Kidney (tissue), 13 donors: ENCODE measurements at regions not wholly inside any gene's neighbourhood (a gene's known extent, or its start where the extent isn't known, plus 50 kb on each side); places are given as distances from the start of the nearest gene placed in this dataset.

ENCODE experiments used
- DNase-seq, 5 donors: peaks; one replicate each; pipeline ENCODE4 v3.0.0-alpha.2; 2013 to 2020
- FAIRE-seq: peaks from 2 replicates; lab custom pipeline; 2012; peaks lifted over from hg19 to GRCh38; lab: Jason Lieb, UNC
- H3K27ac ChIP-seq, 2 donors: one replicate each; pipeline ENCODE4 v1.7.0; 2013; ENCODE audit warnings: low read depth in 2 of 2, low read length in 2 of 2, inconsistent platforms in 1 of 2
- H3K27me3 ChIP-seq: one replicate; pipeline ENCODE4 v1.7.1; 2013; ENCODE audit warnings: low read length, inconsistent platforms; ENCODE audit not compliant: control insufficient read depth, insufficient read depth
- H3K36me3 ChIP-seq, 3 donors: one replicate each; pipeline versions ENCODE4 v1.7.0 to v1.7.1; 2013; ENCODE audit warnings: low read length in 3 of 3, control low read depth in 1 of 3, inconsistent platforms in 1 of 3; ENCODE audit not compliant: insufficient read depth in 3 of 3, control insufficient read depth in 2 of 3
- H3K4me1 ChIP-seq, 3 donors: one replicate each; pipeline versions ENCODE4 v1.7.0 to v1.7.1; 2013; ENCODE audit warnings: low read length in 3 of 3, inconsistent platforms in 1 of 3, low read depth in 1 of 3; ENCODE audit not compliant: control insufficient read depth in 2 of 3, insufficient read depth in 2 of 3
- H3K4me3 ChIP-seq, 3 donors: one replicate each; pipeline versions ENCODE4 v1.7.0 to v1.8.1; 2013; ENCODE audit warnings: low read length in 3 of 3, control low read depth in 1 of 3, inconsistent platforms in 1 of 3
- H3K9ac ChIP-seq, 3 donors: one replicate each; pipeline versions ENCODE4 v1.7.0 to v1.7.1; 2013; ENCODE audit warnings: low read length in 3 of 3, control low read depth in 1 of 3, inconsistent platforms in 1 of 3
- H3K9me3 ChIP-seq, 3 donors: one replicate each; pipeline versions ENCODE4 v1.7.0 to v1.7.1; 2013; ENCODE audit warnings: low read length in 3 of 3, control low read depth in 1 of 3, inconsistent platforms in 1 of 3; ENCODE audit not compliant: control insufficient read depth in 2 of 3, insufficient read depth in 1 of 3
- intact Hi-C: fragments of 100-400 bp; cut with DNase I; formaldehyde crosslinking; loops from one replicate; pipeline ENCODE4 v1.11.1; 2022
- TF ChIP-seq, protein P1 (sequence below): IDR thresholded peaks from 3 replicates; pipeline ENCODE4 v1.5.1; 2012; ENCODE audit warnings: mild to moderate bottlenecking, moderate library complexity, borderline replicate concordance; ENCODE audit not compliant: insufficient read depth; ENCODE audit errors: extremely low read depth
- donor health status: control.
- donor health status: control.
- donor health status: control.
- donor health status: control.
- donor health status: control.
- donor health status: DM: yes; HTN: yes; CAD: no.
- donor health status: Normal renal cell carcinoma (clear cell type).

- Histone ChIP-seq H3K27ac (no peak overlapping the region), H3K4me3 (no peak overlapping the region), H3K4me1 (no peaks in the 10 kb centered on the region), H3K9ac (no peak overlapping the region), H3K9me3 (no peaks in the 10 kb centered on the region), H3K27me3 (no peaks in the 10 kb centered on the region), H3K36me3 (no peaks in the 10 kb centered on the region)
- TF ChIP-seq, protein P1, sequence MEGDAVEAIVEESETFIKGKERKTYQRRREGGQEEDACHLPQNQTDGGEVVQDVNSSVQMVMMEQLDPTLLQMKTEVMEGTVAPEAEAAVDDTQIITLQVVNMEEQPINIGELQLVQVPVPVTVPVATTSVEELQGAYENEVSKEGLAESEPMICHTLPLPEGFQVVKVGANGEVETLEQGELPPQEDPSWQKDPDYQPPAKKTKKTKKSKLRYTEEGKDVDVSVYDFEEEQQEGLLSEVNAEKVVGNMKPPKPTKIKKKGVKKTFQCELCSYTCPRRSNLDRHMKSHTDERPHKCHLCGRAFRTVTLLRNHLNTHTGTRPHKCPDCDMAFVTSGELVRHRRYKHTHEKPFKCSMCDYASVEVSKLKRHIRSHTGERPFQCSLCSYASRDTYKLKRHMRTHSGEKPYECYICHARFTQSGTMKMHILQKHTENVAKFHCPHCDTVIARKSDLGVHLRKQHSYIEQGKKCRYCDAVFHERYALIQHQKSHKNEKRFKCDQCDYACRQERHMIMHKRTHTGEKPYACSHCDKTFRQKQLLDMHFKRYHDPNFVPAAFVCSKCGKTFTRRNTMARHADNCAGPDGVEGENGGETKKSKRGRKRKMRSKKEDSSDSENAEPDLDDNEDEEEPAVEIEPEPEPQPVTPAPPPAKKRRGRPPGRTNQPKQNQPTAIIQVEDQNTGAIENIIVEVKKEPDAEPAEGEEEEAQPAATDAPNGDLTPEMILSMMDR = no peak
- intact Hi-C loops = no loop called here
- DNase-seq (no peak), FAIRE-seq (no peak)
Observed at GRCh38 chr4:106615410-106615945, 246.9 kb upstream of the GIMD1 start.

GRCh38 chr4:106614441-106614840 is 245.9 kb upstream of the GIMD1 start:
- TF ChIP-seq, protein P1 = no peak
- Histone ChIP-seq H3K36me3 (no peaks in the 10 kb centered on the region), H3K9me3 (no peaks in the 10 kb centered on the region), H3K27me3 (no peaks in the 10 kb centered on the region), H3K4me3 (no peak overlapping the region), H3K4me1 (no peaks in the 10 kb centered on the region), H3K9ac (no peak overlapping the region), H3K27ac (no peak overlapping the region)
- FAIRE-seq (no peak), DNase-seq (no peak)
- intact Hi-C loops = no loop called here

- TF ChIP-seq, protein P1 = no peak
- H3K9me3 ChIP-seq = no peaks in the 10 kb centered on the region
- no peaks in the 10 kb centered on the region for H3K27me3 ChIP-seq
- H3K27ac ChIP-seq = no peak overlapping the region
- H3K9ac ChIP-seq = no peak overlapping the region
- no peak overlapping the region for H3K4me3 ChIP-seq
- intact Hi-C loops = no loop called here
- FAIRE-seq = no peak
- H3K4me1 ChIP-seq = no peaks in the 10 kb centered on the region
- H3K36me3 ChIP-seq = no peaks in the 10 kb centered on the region
- peak in 1 of 5 donors; percentile 59 for DNase-seq
Observed at GRCh38 chr4:106609917-106610316, 241.3 kb upstream of the GIMD1 start.

DNA sequence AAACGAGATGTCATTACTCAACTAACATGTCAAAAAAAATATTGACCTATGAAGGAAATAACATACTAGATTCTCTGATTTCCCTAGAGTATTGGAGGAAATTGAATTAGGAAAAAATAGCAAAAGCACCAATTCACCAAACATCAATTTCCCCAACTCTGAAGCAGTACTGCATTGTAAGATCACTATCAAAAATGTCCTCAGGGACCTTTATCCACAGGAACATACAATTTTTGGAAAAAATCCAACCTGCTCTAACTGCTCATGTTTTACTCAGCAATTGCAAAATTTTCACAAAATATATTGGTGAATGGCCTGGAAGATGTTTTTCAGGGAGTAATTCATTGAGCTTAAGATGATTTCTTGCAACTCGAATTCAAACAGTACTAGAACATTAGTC is 239.0 kb upstream of the GIMD1 start:
- no peaks in the 10 kb centered on the region for H3K4me1 ChIP-seq
- no peaks in the 10 kb centered on the region for H3K27me3 ChIP-seq
- intact Hi-C loops = no loop called here
- H3K27ac ChIP-seq = no peak overlapping the region
- DNase-seq = no peak
- FAIRE-seq = no peak
- no peak overlapping the region for H3K9ac ChIP-seq
- H3K9me3 ChIP-seq = no peaks in the 10 kb centered on the region
- H3K36me3 ChIP-seq = no peaks in the 10 kb centered on the region
- H3K4me3 ChIP-seq = no peak overlapping the region
- TF ChIP-seq, protein P1 = no peak
